ENCODE measurements at regions not wholly inside any gene's neighbourhood (a gene's known extent, or its start where the extent isn't known, plus 50 kb on each side); places are given as distances from the start of the nearest gene placed in this dataset.
"Not testable (repeated sequence)": the region's sequence is repeated elsewhere in the genome, so short reads cannot be mapped to it uniquely, and the experiment has no call there.

DNA sequence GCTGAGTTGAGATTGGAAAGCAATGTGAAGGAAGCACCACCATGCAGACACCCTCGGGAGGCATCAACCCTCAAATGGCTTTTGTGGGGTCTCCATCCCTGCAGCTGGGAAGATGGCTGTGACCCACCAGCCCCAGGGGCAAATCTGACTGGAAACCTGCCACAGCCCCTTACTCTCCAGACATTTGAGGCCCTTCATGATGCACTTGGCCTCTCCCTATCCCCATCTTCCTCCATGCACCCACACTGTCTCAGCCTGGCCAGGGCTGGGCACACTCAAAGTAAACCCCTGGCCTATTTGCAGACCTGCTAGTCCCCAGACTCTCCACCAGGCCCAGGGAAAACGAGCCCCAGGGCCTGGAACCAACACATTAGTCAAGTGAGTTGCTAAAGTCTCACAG, 205.2 kb downstream of the MATN1 start:
- Mint-ChIP-seq H3K4me3 (ENCODE audit: unreplicated experiment) (no peak overlapping the region), H3K27me3 (ENCODE audit: insufficient read depth, unreplicated experiment) (peaks cover 12% of the 10 kb centered on the region), H3K36me3 (ENCODE audit: insufficient read depth, unreplicated experiment) (no peaks in the 10 kb centered on the region), H3K27ac (ENCODE audit: unreplicated experiment) (no peak overlapping the region), H3K4me1 (ENCODE audit: low read depth, unreplicated experiment) (no peaks in the 10 kb centered on the region), H3K9me3 (ENCODE audit: unreplicated experiment) (no peaks in the 10 kb centered on the region)
- DNase-seq: no peak
- no TSS peak for BruUV-seq (replicated peaks)
- no peaks in the 10 kb centered on the region for H3K4me1 ChIP-seq
- no peaks in the 10 kb centered on the region for H3K9me3 ChIP-seq
- H3K4me3 ChIP-seq (ENCODE audit: low read depth, low read length): no peak overlapping the region
- CTCF ChIA-PET: no interaction called here
- H3K36me3 ChIP-seq (ENCODE audit: control insufficient read depth, insufficient read depth, low read length): no peaks in the 10 kb centered on the region
- intact Hi-C loops (cut with micrococcal nuclease; ENCODE audit: unreplicated experiment): no loop called here
- POLR2A ChIA-PET: no interaction called here
- no peaks in the 10 kb centered on the region for H3K27me3 ChIP-seq (replicated peaks; ENCODE audit: control insufficient read depth, insufficient read depth, low read length)
- TF ChIP-seq CTCF (IDR thresholded peaks at IDR 0.05; ENCODE audit: insufficient read depth in 1 of 2, low read depth in 1 of 2, low read length in 1 of 2, severe bottlenecking in 1 of 2, unreplicated experiment in 1 of 2): no peak

- H3K4me3 Mint-ChIP-seq (ENCODE audit: unreplicated experiment); H3K4me1 Mint-ChIP-seq (ENCODE audit: low read depth, unreplicated experiment); CTCF ChIA-PET; H3K9me3 ChIP-seq; H3K4me3 ChIP-seq (ENCODE audit: low read depth, low read length); H3K36me3 Mint-ChIP-seq (ENCODE audit: insufficient read depth, unreplicated experiment); H3K27me3 ChIP-seq (replicated peaks; ENCODE audit: control insufficient read depth, insufficient read depth, low read length); H3K4me1 ChIP-seq; H3K9me3 Mint-ChIP-seq (ENCODE audit: unreplicated experiment); DNase-seq; BruUV-seq (replicated peaks); H3K27ac Mint-ChIP-seq (ENCODE audit: unreplicated experiment); POLR2A ChIA-PET; intact Hi-C loops (cut with micrococcal nuclease; ENCODE audit: unreplicated experiment); H3K36me3 ChIP-seq (ENCODE audit: control insufficient read depth, insufficient read depth, low read length): not testable (repeated sequence)
- H3K27me3 Mint-ChIP-seq (ENCODE audit: insufficient read depth, unreplicated experiment): peaks cover 12% of the 10 kb centered on the region
These were observed 205.7 kb downstream of the MATN1 start for GRCh38 chr1:30517666-30518065.

GRCh38 chr1:30517241-30517640, 206.1 kb downstream of the MATN1 start:
- H3K9me3 ChIP-seq; H3K27me3 ChIP-seq (replicated peaks; ENCODE audit: control insufficient read depth, insufficient read depth, low read length); H3K9me3 Mint-ChIP-seq (ENCODE audit: unreplicated experiment); H3K4me1 Mint-ChIP-seq (ENCODE audit: low read depth, unreplicated experiment); BruUV-seq (replicated peaks); intact Hi-C loops (cut with micrococcal nuclease; ENCODE audit: unreplicated experiment); H3K4me3 ChIP-seq (ENCODE audit: low read depth, low read length); POLR2A ChIA-PET; H3K4me1 ChIP-seq; H3K36me3 Mint-ChIP-seq (ENCODE audit: insufficient read depth, unreplicated experiment); DNase-seq; H3K36me3 ChIP-seq (ENCODE audit: control insufficient read depth, insufficient read depth, low read length); H3K4me3 Mint-ChIP-seq (ENCODE audit: unreplicated experiment); CTCF ChIA-PET; H3K27ac Mint-ChIP-seq (ENCODE audit: unreplicated experiment): not testable (repeated sequence)
- H3K27me3 Mint-ChIP-seq (ENCODE audit: insufficient read depth, unreplicated experiment): peaks cover 12% of the 10 kb centered on the region

DNA sequence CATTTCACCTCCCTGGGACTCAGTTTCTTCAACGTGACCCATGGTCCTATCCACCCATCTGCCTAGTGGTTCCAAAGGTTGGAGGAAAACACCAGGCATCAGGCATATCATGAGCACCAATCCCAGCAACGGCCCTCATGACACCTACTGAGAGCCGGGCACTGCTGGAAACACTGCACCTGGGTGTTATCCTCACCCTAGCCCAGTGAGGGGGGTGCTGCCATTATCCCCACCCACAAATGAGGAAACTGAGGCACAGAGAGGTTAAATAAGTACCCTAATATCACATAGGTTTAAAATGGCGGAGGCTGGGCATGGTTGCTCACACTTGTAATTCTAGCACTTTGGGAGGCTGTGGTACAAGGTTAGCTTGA, 206.9 kb downstream of the MATN1 start:
- ChIA-PET CTCF (no interaction called here), POLR2A (no interaction called here)
- H3K27me3 ChIP-seq (replicated peaks; ENCODE audit: control insufficient read depth, insufficient read depth, low read length): no peaks in the 10 kb centered on the region
- Mint-ChIP-seq H3K4me1 (ENCODE audit: low read depth, unreplicated experiment) (no peaks in the 10 kb centered on the region), H3K9me3 (ENCODE audit: unreplicated experiment) (no peaks in the 10 kb centered on the region), H3K27ac (ENCODE audit: unreplicated experiment) (no peak overlapping the region), H3K36me3 (ENCODE audit: insufficient read depth, unreplicated experiment) (no peaks in the 10 kb centered on the region), H3K27me3 (ENCODE audit: insufficient read depth, unreplicated experiment) (peaks cover 9% of the 10 kb centered on the region), H3K4me3 (ENCODE audit: unreplicated experiment) (no peak overlapping the region)
- intact Hi-C loops (cut with micrococcal nuclease; ENCODE audit: unreplicated experiment): no loop called here
- no peaks in the 10 kb centered on the region for H3K9me3 ChIP-seq
- TF ChIP-seq CTCF (IDR thresholded peaks at IDR 0.05; ENCODE audit: insufficient read depth in 1 of 2, low read depth in 1 of 2, low read length in 1 of 2, severe bottlenecking in 1 of 2, unreplicated experiment in 1 of 2): no peak
- H3K4me3 ChIP-seq (ENCODE audit: low read depth, low read length): no peak overlapping the region
- no TSS peak for BruUV-seq (replicated peaks)
- no peaks in the 10 kb centered on the region for H3K4me1 ChIP-seq
- no peak for DNase-seq
- no peaks in the 10 kb centered on the region for H3K36me3 ChIP-seq (ENCODE audit: control insufficient read depth, insufficient read depth, low read length)
